ENCODE measurements at regions not wholly inside any gene's neighbourhood (a gene's known extent, or its start where the extent isn't known, plus 50 kb on each side); places are given as distances from the start of the nearest gene placed in this dataset.

DNA sequence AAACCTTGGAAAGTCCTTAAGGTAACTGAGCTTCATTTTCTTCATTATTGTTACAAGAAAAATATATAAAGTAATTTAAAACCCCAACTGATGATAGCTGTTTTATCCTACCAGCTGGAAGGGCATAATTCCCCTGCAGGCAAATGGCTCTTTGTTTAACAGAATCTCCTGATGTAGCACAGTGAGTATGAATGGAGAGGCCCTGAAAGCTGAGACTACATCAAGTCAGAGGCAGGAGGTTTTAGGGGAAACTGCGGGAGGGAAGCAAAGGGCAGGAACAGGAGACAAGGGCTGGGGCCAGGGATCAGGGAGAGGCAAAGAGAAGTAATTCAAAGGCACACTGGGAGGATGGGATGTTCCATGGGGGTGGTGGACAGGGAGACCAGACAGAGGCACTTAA, 119.0 kb upstream of the LRFN2 start:
- Histone ChIP-seq H3K9me3 (no peaks in the 10 kb centered on the region), H3K27ac (no peak overlapping the region), H3K4me1 (no peaks in the 10 kb centered on the region), H3K4me3 (no peak overlapping the region), H3K4me2 (no peak overlapping the region)
- FAIRE-seq (no peak), DNase-seq (ENCODE audit: low read depth in 1 of 2, low spot score in 1 of 2) (no peak), ATAC-seq (no peak)
- POLR2A ChIA-PET = no interaction called here
- WGBS (ENCODE audit: missing lambda C conversion rate) = 42% methylated on average over 1 of the region's 1 CpG
- CTCF ChIA-PET = no interaction called here
- TF ChIP-seq MYC (IDR thresholded peaks at IDR 0.05; ENCODE audit: borderline replicate concordance, low read length) (no peak), PHF8 (IDR thresholded peaks at IDR 0.05; ENCODE audit: borderline replicate concordance, low read depth) (no peak), BHLHE40 (IDR thresholded peaks at IDR 0.05; ENCODE audit: low read depth, low read length) (no peak)
- TF ChIP-seq, protein P1, sequence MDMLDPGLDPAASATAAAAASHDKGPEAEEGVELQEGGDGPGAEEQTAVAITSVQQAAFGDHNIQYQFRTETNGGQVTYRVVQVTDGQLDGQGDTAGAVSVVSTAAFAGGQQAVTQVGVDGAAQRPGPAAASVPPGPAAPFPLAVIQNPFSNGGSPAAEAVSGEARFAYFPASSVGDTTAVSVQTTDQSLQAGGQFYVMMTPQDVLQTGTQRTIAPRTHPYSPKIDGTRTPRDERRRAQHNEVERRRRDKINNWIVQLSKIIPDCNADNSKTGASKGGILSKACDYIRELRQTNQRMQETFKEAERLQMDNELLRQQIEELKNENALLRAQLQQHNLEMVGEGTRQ (IDR thresholded peaks at IDR 0.05) = no peak
- TF ChIP-seq, protein P2, sequence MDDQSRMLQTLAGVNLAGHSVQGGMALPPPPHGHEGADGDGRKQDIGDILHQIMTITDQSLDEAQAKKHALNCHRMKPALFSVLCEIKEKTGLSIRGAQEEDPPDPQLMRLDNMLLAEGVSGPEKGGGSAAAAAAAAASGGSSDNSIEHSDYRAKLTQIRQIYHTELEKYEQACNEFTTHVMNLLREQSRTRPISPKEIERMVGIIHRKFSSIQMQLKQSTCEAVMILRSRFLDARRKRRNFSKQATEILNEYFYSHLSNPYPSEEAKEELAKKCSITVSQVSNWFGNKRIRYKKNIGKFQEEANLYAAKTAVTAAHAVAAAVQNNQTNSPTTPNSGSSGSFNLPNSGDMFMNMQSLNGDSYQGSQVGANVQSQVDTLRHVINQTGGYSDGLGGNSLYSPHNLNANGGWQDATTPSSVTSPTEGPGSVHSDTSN (IDR thresholded peaks at IDR 0.05) = no peak

DNA sequence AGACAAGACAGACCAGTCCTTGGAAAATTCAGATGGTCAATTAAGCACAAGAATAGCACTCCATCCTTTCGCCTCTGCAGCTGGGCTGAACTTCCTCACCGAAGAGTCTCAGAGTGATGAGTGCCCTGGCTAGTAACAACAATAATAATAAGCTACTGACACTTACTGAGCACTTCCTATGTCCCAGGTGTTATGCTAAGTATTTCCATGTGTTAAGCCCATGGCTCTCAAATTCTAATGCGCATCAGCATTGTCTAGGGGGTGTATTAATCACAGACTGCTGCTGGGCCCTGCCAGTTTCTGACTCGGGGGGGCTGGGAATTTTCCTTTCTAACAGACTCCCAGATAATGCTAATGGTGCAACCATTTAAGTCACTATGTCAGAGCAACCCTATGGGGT, 118.2 kb upstream of the LRFN2 start:
- FAIRE-seq = no peak
- POLR2A ChIA-PET = no interaction called here
- Histone ChIP-seq H3K27ac (no peak overlapping the region), H3K4me3 (no peak overlapping the region), H3K4me1 (no peaks in the 10 kb centered on the region), H3K4me2 (no peak overlapping the region), H3K9me3 (no peaks in the 10 kb centered on the region)
- CTCF ChIA-PET = no interaction called here
- WGBS (ENCODE audit: missing lambda C conversion rate) = 58% methylated on average over 4 of the region's 4 CpGs
- no peak for DNase-seq (ENCODE audit: low read depth in 1 of 2, low spot score in 1 of 2)
- TF ChIP-seq CHD2 (IDR thresholded peaks at IDR 0.05; ENCODE audit: low read length, partially characterized antibody) (no peak), CBX2 (IDR thresholded peaks at IDR 0.05; ENCODE audit: borderline replicate concordance, low read depth) (no peak), FOSL2 (IDR thresholded peaks at IDR 0.05) (no peak), FOSL2 (CRISPR knock-in tag; IDR thresholded peaks at IDR 0.05) (no peak), JUN (IDR thresholded peaks at IDR 0.05) (no peak), HDAC2 (IDR thresholded peaks at IDR 0.05) (no peak), ZNF302 (CRISPR knock-in tag; IDR thresholded peaks at IDR 0.05) (no peak)
- TF ChIP-seq, protein P3, sequence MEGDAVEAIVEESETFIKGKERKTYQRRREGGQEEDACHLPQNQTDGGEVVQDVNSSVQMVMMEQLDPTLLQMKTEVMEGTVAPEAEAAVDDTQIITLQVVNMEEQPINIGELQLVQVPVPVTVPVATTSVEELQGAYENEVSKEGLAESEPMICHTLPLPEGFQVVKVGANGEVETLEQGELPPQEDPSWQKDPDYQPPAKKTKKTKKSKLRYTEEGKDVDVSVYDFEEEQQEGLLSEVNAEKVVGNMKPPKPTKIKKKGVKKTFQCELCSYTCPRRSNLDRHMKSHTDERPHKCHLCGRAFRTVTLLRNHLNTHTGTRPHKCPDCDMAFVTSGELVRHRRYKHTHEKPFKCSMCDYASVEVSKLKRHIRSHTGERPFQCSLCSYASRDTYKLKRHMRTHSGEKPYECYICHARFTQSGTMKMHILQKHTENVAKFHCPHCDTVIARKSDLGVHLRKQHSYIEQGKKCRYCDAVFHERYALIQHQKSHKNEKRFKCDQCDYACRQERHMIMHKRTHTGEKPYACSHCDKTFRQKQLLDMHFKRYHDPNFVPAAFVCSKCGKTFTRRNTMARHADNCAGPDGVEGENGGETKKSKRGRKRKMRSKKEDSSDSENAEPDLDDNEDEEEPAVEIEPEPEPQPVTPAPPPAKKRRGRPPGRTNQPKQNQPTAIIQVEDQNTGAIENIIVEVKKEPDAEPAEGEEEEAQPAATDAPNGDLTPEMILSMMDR (IDR thresholded peaks at IDR 0.05) = no peak
- TF ChIP-seq, protein P4, sequence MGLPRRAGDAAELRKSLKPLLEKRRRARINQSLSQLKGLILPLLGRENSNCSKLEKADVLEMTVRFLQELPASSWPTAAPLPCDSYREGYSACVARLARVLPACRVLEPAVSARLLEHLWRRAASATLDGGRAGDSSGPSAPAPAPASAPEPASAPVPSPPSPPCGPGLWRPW (IDR thresholded peaks at IDR 0.05) = no peak
- no peak for ATAC-seq

DNA sequence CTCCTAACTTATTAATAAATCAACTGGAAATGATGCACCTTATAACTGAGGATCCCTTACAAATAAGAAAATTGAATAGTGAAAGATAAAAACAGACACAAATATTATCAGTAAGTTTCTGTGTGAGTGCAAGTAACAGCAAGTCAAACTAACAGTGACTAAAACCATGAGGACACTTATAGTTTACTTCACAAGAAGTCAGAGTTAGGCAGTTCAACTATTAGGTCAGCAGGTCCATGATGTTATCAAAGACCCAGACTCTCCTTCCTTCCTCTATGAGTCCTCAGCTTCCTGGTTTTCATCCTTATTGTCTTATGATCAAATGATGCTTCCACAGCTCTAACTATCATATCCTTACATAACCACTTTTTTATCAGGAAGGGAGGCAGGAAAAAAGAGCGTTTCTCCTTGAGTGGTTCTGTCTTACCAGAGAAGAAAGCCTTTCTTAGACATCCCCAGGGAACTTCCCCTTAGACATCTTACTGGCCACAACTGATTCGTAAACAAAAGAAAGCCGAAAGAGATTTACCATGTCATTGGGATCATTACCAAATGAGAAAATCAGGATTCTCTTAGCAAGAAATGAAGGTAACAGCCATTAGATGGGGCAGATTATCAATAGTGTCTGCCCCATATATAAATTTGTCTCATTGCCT, 114.3 kb upstream of the LRFN2 start:
- no peak overlapping the region for H3K27ac ChIP-seq
- ChIA-PET POLR2A (no interaction called here), CTCF (no interaction called here)
- no peak overlapping the region for H3K4me3 ChIP-seq
- 20% methylated on average over 3 of the region's 3 CpGs for WGBS (ENCODE audit: missing lambda C conversion rate)
- no peaks in the 10 kb centered on the region for H3K9me3 ChIP-seq
- DNase-seq (ENCODE audit: low read depth in 1 of 2, low spot score in 1 of 2) (no peak), FAIRE-seq (no peak), ATAC-seq (no peak)
- H3K4me1 ChIP-seq = no peaks in the 10 kb centered on the region
- no peak overlapping the region for H3K4me2 ChIP-seq
- TF ChIP-seq POLR2AphosphoS2 (conservative IDR thresholded peaks at IDR 0.05; ENCODE audit: low read length) = no peak
- TF ChIP-seq HOXA7 (CRISPR knock-in tag; IDR thresholded peaks at IDR 0.05) = no peak
- TF ChIP-seq, protein P4 (IDR thresholded peaks at IDR 0.05) = no peak
- TF ChIP-seq RCOR1 (IDR thresholded peaks at IDR 0.05; ENCODE audit: low read depth, low read length) = no peak
- TF ChIP-seq JUNB (IDR thresholded peaks at IDR 0.05) = no peak
- TF ChIP-seq ESRRA (IDR thresholded peaks at IDR 0.05; ENCODE audit: borderline replicate concordance, low read length) = no peak
- TF ChIP-seq CBX2 (IDR thresholded peaks at IDR 0.05; ENCODE audit: borderline replicate concordance, low read depth) = no peak
- TF ChIP-seq RNF2 (IDR thresholded peaks at IDR 0.05; ENCODE audit: borderline replicate concordance, low read depth) = no peak
- TF ChIP-seq EHMT2 (IDR thresholded peaks at IDR 0.05; ENCODE audit: low read depth) = no peak
- no peak for TF ChIP-seq ZC3H11A (IDR thresholded peaks at IDR 0.05)
- no peak for TF ChIP-seq FOXS1 (CRISPR knock-in tag; IDR thresholded peaks at IDR 0.05)
- TF ChIP-seq EHF (CRISPR knock-in tag; IDR thresholded peaks at IDR 0.05) = no peak
- no peak for TF ChIP-seq MYC (IDR thresholded peaks at IDR 0.05; ENCODE audit: borderline replicate concordance, low read length)
- no peak for TF ChIP-seq RAD21 (conservative IDR thresholded peaks at IDR 0.05 in 1 of 2, IDR thresholded peaks at IDR 0.05 in 1 of 2)
- TF ChIP-seq, protein P5, sequence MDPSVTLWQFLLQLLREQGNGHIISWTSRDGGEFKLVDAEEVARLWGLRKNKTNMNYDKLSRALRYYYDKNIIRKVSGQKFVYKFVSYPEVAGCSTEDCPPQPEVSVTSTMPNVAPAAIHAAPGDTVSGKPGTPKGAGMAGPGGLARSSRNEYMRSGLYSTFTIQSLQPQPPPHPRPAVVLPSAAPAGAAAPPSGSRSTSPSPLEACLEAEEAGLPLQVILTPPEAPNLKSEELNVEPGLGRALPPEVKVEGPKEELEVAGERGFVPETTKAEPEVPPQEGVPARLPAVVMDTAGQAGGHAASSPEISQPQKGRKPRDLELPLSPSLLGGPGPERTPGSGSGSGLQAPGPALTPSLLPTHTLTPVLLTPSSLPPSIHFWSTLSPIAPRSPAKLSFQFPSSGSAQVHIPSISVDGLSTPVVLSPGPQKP (IDR thresholded peaks at IDR 0.05; ENCODE audit: low read depth, low read length) = no peak
- TF ChIP-seq, protein P6, sequence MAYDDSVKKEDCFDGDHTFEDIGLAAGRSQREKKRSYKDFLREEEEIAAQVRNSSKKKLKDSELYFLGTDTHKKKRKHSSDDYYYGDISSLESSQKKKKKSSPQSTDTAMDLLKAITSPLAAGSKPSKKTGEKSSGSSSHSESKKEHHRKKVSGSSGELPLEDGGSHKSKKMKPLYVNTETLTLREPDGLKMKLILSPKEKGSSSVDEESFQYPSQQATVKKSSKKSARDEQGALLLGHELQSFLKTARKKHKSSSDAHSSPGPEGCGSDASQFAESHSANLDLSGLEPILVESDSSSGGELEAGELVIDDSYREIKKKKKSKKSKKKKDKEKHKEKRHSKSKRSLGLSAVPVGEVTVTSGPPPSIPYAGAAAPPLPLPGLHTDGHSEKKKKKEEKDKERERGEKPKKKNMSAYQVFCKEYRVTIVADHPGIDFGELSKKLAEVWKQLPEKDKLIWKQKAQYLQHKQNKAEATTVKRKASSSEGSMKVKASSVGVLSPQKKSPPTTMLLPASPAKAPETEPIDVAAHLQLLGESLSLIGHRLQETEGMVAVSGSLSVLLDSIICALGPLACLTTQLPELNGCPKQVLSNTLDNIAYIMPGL (CRISPR knock-in tag; IDR thresholded peaks at IDR 0.05; ENCODE audit: borderline replicate concordance) = no peak
